Panc1 (cell line): ENCODE measurements at regions not wholly inside any gene's neighbourhood (a gene's known extent, or its start where the extent isn't known, plus 50 kb on each side); places are given as distances from the start of the nearest gene placed in this dataset.

ENCODE experiments used
- ATAC-seq: fragments of 200-7000 bp; cut with Tn5 transposase; 2 replicates; pipeline ENCODE4 v1.9.1; 2020; ENCODE audit warnings: mild to moderate bottlenecking, moderate library complexity
- BruUV-seq: library from RNA; stranded (reverse); fragments of 400-500 nt; replicated peaks from 2 replicates; lab custom pipeline; 2021; lab: Mats Ljungman, UMichigan
- CTCF ChIA-PET: fragments of 300-600 bp; sonication (Branson Sonifier 250); formaldehyde crosslinking; loops from one replicate; lab custom pipeline; 2022; ENCODE audit warnings: antibody characterized with exemption; lab: Charles Lee
- POLR2A ChIA-PET: fragments of 300-600 bp; sonication (Branson Sonifier 250); formaldehyde crosslinking; loops from one replicate; lab custom pipeline; 2022; ENCODE audit warnings: antibody characterized with exemption; lab: Charles Lee
- DNase-seq: peaks from one replicate; pipeline ENCODE4 v3.0.0-alpha.2; 2010; ENCODE audit warnings: low read depth, low spot score
- H3K27ac ChIP-seq: 2 replicates; pipeline ENCODE4 v1.5.1; 2011; ENCODE audit warnings: mild to moderate bottlenecking, low read length, inconsistent platforms
- H3K27me3 ChIP-seq: fragments of 200-500 bp; sonication (Bioruptor generic); 2 replicates; pipeline ENCODE4 v1.6.0; 2014; ENCODE audit warnings: low read length, inconsistent platforms; ENCODE audit not compliant: control insufficient read depth, insufficient read depth
- H3K36me3 ChIP-seq: fragments of 200-500 bp; sonication (Bioruptor generic); 2 replicates; pipeline ENCODE4 v1.5.1; 2014; ENCODE audit warnings: inconsistent platforms, mild to moderate bottlenecking, low read length, moderate library complexity; ENCODE audit not compliant: control insufficient read depth, insufficient read depth
- H3K4me1 ChIP-seq: 2 replicates; pipeline ENCODE4 v1.5.1; 2011; ENCODE audit warnings: inconsistent platforms, mild to moderate bottlenecking, low read length, moderate library complexity; ENCODE audit not compliant: control insufficient read depth, insufficient read depth
- H3K4me3 ChIP-seq, 2 experiments: 2 replicates each; pipeline ENCODE4 v1.5.1; 2011 to 2012; ENCODE audit warnings: low read depth in 2 of 2, low read length in 2 of 2, mild to moderate bottlenecking in 2 of 2, inconsistent platforms in 1 of 2, moderate library complexity in 1 of 2
- H3K9me3 ChIP-seq: fragments of 200-500 bp; sonication (Bioruptor generic); 2 replicates; pipeline ENCODE4 v1.5.1; 2014; ENCODE audit warnings: low read depth, mild to moderate bottlenecking, inconsistent platforms, low read length, moderate library complexity; ENCODE audit not compliant: control insufficient read depth, insufficient read depth
- POLR2AphosphoS5 ChIP-seq: IDR thresholded peaks from 2 replicates; pipeline ENCODE4 v1.6.1; 2012; ENCODE audit warnings: mild to moderate bottlenecking, low read depth, low read length, moderate library complexity
- SIN3A ChIP-seq: IDR thresholded peaks from 2 replicates; pipeline ENCODE4 v1.6.1; 2012; ENCODE audit warnings: low read depth, mild to moderate bottlenecking, low read length, moderate library complexity, borderline replicate concordance; ENCODE audit not compliant: insufficient read depth
- TCF7L2 ChIP-seq: IDR thresholded peaks from 2 replicates; pipeline ENCODE4 v1.6.1; 2011; ENCODE audit warnings: mild to moderate bottlenecking, low read depth, low read length, inconsistent platforms
- in situ Hi-C: cut with HindIII; loops from 2 replicates; pipeline ENCODE4 v1.10.0; 2016; ENCODE audit warnings: low sequenced_read_pairs, low pct_unique_long_range_greater_than_20kb
- intact Hi-C: fragments of 100-400 bp; cut with micrococcal nuclease; formaldehyde crosslinking; loops from one replicate; pipeline ENCODE4 v1.10.0; 2022; ENCODE audit not compliant: unreplicated experiment
- TF ChIP-seq, protein P1 (sequence below), 2 experiments: IDR thresholded peaks; 2 replicates each; pipeline ENCODE4 v1.6.1; 2011 to 2012; ENCODE audit warnings: low read depth in 2 of 2, control low read depth in 1 of 2, low read length in 1 of 2, mild to moderate bottlenecking in 1 of 2, moderate library complexity in 1 of 2; ENCODE audit not compliant: insufficient read depth in 1 of 2
- TF ChIP-seq, protein P2 (sequence below): fragments of 450-650 bp; IDR thresholded peaks from 2 replicates; pipeline ENCODE4 v1.5.1; 2017; ENCODE audit warnings: mild to moderate bottlenecking

DNA sequence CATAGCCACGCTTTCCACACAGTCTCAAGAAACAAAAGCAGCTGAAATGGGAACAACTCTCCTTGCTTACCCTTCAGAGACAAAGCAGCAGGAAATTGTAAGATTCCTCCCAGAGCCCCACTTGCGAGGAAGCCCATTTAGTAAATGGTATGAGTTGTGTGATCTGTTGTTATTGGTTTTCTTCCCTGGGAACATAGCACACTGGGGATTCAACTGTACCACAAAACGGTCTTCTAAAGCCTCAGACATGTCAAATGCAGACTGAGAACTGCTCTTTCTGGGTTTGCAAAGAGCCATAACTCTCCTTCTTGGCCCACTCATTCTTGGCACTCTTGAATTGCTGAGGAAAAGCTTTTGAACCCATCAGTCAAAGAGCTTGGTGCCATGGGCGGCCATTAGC is 101.0 kb upstream of the COL8A1 start:
- ATAC-seq (no peak), DNase-seq (no peak)
- intact Hi-C loops (no loop called here), in situ Hi-C loops (no loop called here)
- POLR2A ChIA-PET: no interaction called here
- H3K27ac ChIP-seq: no peak overlapping the region
- no peak overlapping the region for H3K4me3 ChIP-seq
- TF ChIP-seq POLR2AphosphoS5 (no peak), SIN3A (no peak), TCF7L2 (no peak)
- TF ChIP-seq, protein P1, sequence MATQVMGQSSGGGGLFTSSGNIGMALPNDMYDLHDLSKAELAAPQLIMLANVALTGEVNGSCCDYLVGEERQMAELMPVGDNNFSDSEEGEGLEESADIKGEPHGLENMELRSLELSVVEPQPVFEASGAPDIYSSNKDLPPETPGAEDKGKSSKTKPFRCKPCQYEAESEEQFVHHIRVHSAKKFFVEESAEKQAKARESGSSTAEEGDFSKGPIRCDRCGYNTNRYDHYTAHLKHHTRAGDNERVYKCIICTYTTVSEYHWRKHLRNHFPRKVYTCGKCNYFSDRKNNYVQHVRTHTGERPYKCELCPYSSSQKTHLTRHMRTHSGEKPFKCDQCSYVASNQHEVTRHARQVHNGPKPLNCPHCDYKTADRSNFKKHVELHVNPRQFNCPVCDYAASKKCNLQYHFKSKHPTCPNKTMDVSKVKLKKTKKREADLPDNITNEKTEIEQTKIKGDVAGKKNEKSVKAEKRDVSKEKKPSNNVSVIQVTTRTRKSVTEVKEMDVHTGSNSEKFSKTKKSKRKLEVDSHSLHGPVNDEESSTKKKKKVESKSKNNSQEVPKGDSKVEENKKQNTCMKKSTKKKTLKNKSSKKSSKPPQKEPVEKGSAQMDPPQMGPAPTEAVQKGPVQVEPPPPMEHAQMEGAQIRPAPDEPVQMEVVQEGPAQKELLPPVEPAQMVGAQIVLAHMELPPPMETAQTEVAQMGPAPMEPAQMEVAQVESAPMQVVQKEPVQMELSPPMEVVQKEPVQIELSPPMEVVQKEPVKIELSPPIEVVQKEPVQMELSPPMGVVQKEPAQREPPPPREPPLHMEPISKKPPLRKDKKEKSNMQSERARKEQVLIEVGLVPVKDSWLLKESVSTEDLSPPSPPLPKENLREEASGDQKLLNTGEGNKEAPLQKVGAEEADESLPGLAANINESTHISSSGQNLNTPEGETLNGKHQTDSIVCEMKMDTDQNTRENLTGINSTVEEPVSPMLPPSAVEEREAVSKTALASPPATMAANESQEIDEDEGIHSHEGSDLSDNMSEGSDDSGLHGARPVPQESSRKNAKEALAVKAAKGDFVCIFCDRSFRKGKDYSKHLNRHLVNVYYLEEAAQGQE (IDR thresholded peaks at IDR 0.05; ENCODE audit: insufficient read depth in 1 of 2, low read depth in 2 of 2, low read length in 1 of 2): no peak
- TF ChIP-seq, protein P2, sequence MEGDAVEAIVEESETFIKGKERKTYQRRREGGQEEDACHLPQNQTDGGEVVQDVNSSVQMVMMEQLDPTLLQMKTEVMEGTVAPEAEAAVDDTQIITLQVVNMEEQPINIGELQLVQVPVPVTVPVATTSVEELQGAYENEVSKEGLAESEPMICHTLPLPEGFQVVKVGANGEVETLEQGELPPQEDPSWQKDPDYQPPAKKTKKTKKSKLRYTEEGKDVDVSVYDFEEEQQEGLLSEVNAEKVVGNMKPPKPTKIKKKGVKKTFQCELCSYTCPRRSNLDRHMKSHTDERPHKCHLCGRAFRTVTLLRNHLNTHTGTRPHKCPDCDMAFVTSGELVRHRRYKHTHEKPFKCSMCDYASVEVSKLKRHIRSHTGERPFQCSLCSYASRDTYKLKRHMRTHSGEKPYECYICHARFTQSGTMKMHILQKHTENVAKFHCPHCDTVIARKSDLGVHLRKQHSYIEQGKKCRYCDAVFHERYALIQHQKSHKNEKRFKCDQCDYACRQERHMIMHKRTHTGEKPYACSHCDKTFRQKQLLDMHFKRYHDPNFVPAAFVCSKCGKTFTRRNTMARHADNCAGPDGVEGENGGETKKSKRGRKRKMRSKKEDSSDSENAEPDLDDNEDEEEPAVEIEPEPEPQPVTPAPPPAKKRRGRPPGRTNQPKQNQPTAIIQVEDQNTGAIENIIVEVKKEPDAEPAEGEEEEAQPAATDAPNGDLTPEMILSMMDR: no peak; the same call in 1 of the 2 replicates
- no peaks in the 10 kb centered on the region for H3K9me3 ChIP-seq
- CTCF ChIA-PET: no interaction called here
- H3K36me3 ChIP-seq: no peaks in the 10 kb centered on the region
- no peaks in the 10 kb centered on the region for H3K4me1 ChIP-seq
- H3K27me3 ChIP-seq: no peaks in the 10 kb centered on the region
- no TSS peak for BruUV-seq

DNA sequence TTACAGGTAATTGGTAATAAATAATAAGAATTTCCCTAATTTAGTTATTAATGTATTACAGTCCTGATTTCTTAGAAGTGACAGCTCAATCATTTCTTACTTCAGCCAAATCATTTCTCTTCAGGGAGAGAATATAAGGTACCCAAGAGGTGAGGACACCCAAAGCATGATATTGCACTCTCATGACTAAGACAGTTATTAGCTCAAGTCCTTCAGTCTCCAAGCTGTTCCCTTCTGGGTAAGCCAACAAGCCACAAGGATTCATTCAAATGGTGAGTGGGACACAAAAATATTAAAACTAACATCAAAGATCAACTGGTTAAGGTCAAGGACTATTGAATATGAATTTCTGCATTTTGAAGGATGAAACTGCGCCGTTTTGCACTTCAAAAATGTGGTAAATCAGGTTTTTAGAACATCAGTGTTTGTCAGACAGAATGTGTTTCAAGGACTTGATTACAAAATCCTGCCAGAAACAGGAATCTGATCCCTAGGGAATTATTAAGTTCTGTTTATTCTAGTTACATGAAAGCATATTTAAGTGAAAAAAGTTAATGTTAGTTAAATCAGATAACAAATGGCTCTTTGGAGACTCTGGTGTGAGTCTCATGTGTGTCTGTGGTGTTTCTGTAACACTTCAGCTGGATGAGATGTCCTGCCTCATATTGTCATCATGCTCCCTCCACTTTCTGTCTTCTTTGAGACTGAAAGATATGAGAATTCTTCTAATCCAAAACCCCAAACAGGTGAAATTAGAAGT is 101.7 kb upstream of the COL8A1 start:
- intact Hi-C loops: no loop called here
- H3K4me3 ChIP-seq: no peak overlapping the region
- no peaks in the 10 kb centered on the region for H3K36me3 ChIP-seq
- no peaks in the 10 kb centered on the region for H3K4me1 ChIP-seq
- DNase-seq (no peak), ATAC-seq (no peak)
- ChIA-PET POLR2A (no interaction called here), CTCF (no interaction called here)
- in situ Hi-C loops: no loop called here
- no peaks in the 10 kb centered on the region for H3K27me3 ChIP-seq
- TF ChIP-seq, protein P2: no peak
- TF ChIP-seq TCF7L2: no peak
- TF ChIP-seq POLR2AphosphoS5: no peak
- no peak for TF ChIP-seq SIN3A
- TF ChIP-seq, protein P1 (IDR thresholded peaks at IDR 0.05; ENCODE audit: insufficient read depth in 1 of 2, low read depth in 2 of 2, low read length in 1 of 2): no peak
- H3K27ac ChIP-seq: no peak overlapping the region
- H3K9me3 ChIP-seq: no peaks in the 10 kb centered on the region
- BruUV-seq: no TSS peak
